ENCODE measurements at regions not wholly inside any gene's neighbourhood (a gene's known extent, or its start where the extent isn't known, plus 50 kb on each side); places are given as distances from the start of the nearest gene placed in this dataset.

GRCh38 chr17:53353919-53354351 lies 468.8 kb upstream of the KIF2B start:
- H3K4me1 ChIP-seq (ENCODE audit: control insufficient read depth, extremely low read depth, insufficient read depth, low read length), result no peaks in the 10 kb centered on the region
- H2AFZ ChIP-seq (ENCODE audit: low read length), result no peak overlapping the region
- no peaks in the 10 kb centered on the region for H3K27me3 ChIP-seq (ENCODE audit: control insufficient read depth, insufficient read depth, low read length)
- DNase-seq (ENCODE audit: low read depth in 2 of 2), result peak; percentile 2 to 15
- H3K36me3 ChIP-seq (ENCODE audit: control insufficient read depth, insufficient read depth, low read length), result no peaks in the 10 kb centered on the region
- H3K4me2 ChIP-seq (ENCODE audit: extremely low read depth, insufficient read depth, low read length), result no peak overlapping the region
- no peaks in the 10 kb centered on the region for H4K20me1 ChIP-seq (ENCODE audit: control insufficient read depth, extremely low read depth, insufficient read depth, low read length)
- no peak overlapping the region for H3K9ac ChIP-seq (ENCODE audit: insufficient read depth, low read length)
- no peak for TF ChIP-seq CTCF (conservative IDR thresholded peaks at IDR 0.05 in 1 of 2, IDR thresholded peaks at IDR 0.05 in 1 of 2; ENCODE audit: low read depth in 1 of 2, low read length in 2 of 2)
- no peak for TF ChIP-seq EZH2 (IDR thresholded peaks at IDR 0.05; ENCODE audit: low read length, missing control alignments)
- H3K27ac ChIP-seq (ENCODE audit: insufficient read depth, low read length), result no peak overlapping the region
- H3K4me3 ChIP-seq (replicated peaks in 1 of 4; ENCODE audit: control extremely low read depth in 1 of 4, insufficient read depth in 1 of 4, low read depth in 3 of 4, low read length in 4 of 4), result no peak overlapping the region
- H3K79me2 ChIP-seq (ENCODE audit: control insufficient read depth, insufficient read depth, low read length), result no peaks in the 10 kb centered on the region
- no peaks in the 10 kb centered on the region for H3K9me3 ChIP-seq (ENCODE audit: control insufficient read depth, insufficient read depth, low read depth, low read length)

- Histone ChIP-seq H3K79me2 (ENCODE audit: control insufficient read depth, insufficient read depth, low read length) (no peaks in the 10 kb centered on the region), H3K4me3 (replicated peaks in 1 of 4; ENCODE audit: control extremely low read depth in 1 of 4, insufficient read depth in 1 of 4, low read depth in 3 of 4, low read length in 4 of 4) (no peak overlapping the region), H3K36me3 (ENCODE audit: control insufficient read depth, insufficient read depth, low read length) (no peaks in the 10 kb centered on the region), H4K20me1 (ENCODE audit: control insufficient read depth, extremely low read depth, insufficient read depth, low read length) (no peaks in the 10 kb centered on the region), H3K9me3 (ENCODE audit: control insufficient read depth, insufficient read depth, low read depth, low read length) (no peaks in the 10 kb centered on the region), H3K9ac (ENCODE audit: insufficient read depth, low read length) (no peak overlapping the region), H3K27me3 (ENCODE audit: control insufficient read depth, insufficient read depth, low read length) (no peaks in the 10 kb centered on the region), H2AFZ (ENCODE audit: low read length) (no peak overlapping the region), H3K4me2 (ENCODE audit: extremely low read depth, insufficient read depth, low read length) (no peak overlapping the region), H3K4me1 (ENCODE audit: control insufficient read depth, extremely low read depth, insufficient read depth, low read length) (no peaks in the 10 kb centered on the region), H3K27ac (ENCODE audit: insufficient read depth, low read length) (no peak overlapping the region)
- no peak for TF ChIP-seq CTCF (conservative IDR thresholded peaks at IDR 0.05 in 1 of 2, IDR thresholded peaks at IDR 0.05 in 1 of 2; ENCODE audit: low read depth in 1 of 2, low read length in 2 of 2)
- no peak for TF ChIP-seq EZH2 (IDR thresholded peaks at IDR 0.05; ENCODE audit: low read length, missing control alignments)
- no peak for DNase-seq (ENCODE audit: low read depth in 2 of 2)
Observed at GRCh38 chr17:53344778-53345177, 477.9 kb upstream of the KIF2B start.

- no peaks in the 10 kb centered on the region for H3K4me1 ChIP-seq (ENCODE audit: control insufficient read depth, extremely low read depth, insufficient read depth, low read length)
- peak in 1 of 2 donors; percentile 1 for DNase-seq (ENCODE audit: low read depth in 2 of 2)
- H3K9ac ChIP-seq (ENCODE audit: insufficient read depth, low read length), result no peak overlapping the region
- no peak for TF ChIP-seq CTCF (conservative IDR thresholded peaks at IDR 0.05 in 1 of 2, IDR thresholded peaks at IDR 0.05 in 1 of 2; ENCODE audit: low read depth in 1 of 2, low read length in 2 of 2)
- no peak for TF ChIP-seq EZH2 (IDR thresholded peaks at IDR 0.05; ENCODE audit: low read length, missing control alignments)
- no peaks in the 10 kb centered on the region for H3K27me3 ChIP-seq (ENCODE audit: control insufficient read depth, insufficient read depth, low read length)
- H3K79me2 ChIP-seq (ENCODE audit: control insufficient read depth, insufficient read depth, low read length), result no peaks in the 10 kb centered on the region
- no peaks in the 10 kb centered on the region for H3K9me3 ChIP-seq (ENCODE audit: control insufficient read depth, insufficient read depth, low read depth, low read length)
- H3K27ac ChIP-seq (ENCODE audit: insufficient read depth, low read length), result no peak overlapping the region
- H4K20me1 ChIP-seq (ENCODE audit: control insufficient read depth, extremely low read depth, insufficient read depth, low read length), result no peaks in the 10 kb centered on the region
- no peaks in the 10 kb centered on the region for H3K36me3 ChIP-seq (ENCODE audit: control insufficient read depth, insufficient read depth, low read length)
- no peak overlapping the region for H2AFZ ChIP-seq (ENCODE audit: low read length)
- no peak overlapping the region for H3K4me3 ChIP-seq (replicated peaks in 1 of 4; ENCODE audit: control extremely low read depth in 1 of 4, insufficient read depth in 1 of 4, low read depth in 3 of 4, low read length in 4 of 4)
- no peak overlapping the region for H3K4me2 ChIP-seq (ENCODE audit: extremely low read depth, insufficient read depth, low read length)
Observed at GRCh38 chr17:53336281-53336680, 486.4 kb upstream of the KIF2B start.
